ENCODE measurements at regions not wholly inside any gene's neighbourhood (a gene's known extent, or its start where the extent isn't known, plus 50 kb on each side); places are given as distances from the start of the nearest gene placed in this dataset.

GRCh38 chr14:42606839-42607238 lies 1000.2 kb downstream of the LRFN5 start:
- TF ChIP-seq MAX (IDR thresholded peaks at IDR 0.05; ENCODE audit: low read depth), result no peak
- TF ChIP-seq CTCF (IDR thresholded peaks at IDR 0.05), result no peak
- no peak for TF ChIP-seq RFX5 (IDR thresholded peaks at IDR 0.05; ENCODE audit: low read length)
- TF ChIP-seq REST (IDR thresholded peaks at IDR 0.05; ENCODE audit: low read depth, low read length), result no peak

Data from SK-N-SH (cell line).